Activated CD8-positive, alpha-beta memory T cell treated with anti-CD3 and anti-CD28 coated beads for 36 hours (primary cell): ENCODE measurements at regions not wholly inside any gene's neighbourhood (a gene's known extent, or its start where the extent isn't known, plus 50 kb on each side); places are given as distances from the start of the nearest gene placed in this dataset.

Experiments used
- CTCF ChIA-PET: fragments of 350-600 bp; sonication (Branson Sonifier 250); formaldehyde crosslinking; loops from one replicate; lab custom pipeline; 2021; ENCODE audit warnings: antibody characterized with exemption; lab: Charles Lee
- POLR2A ChIA-PET: fragments of 350-600 bp; sonication (Branson Sonifier 250); formaldehyde crosslinking; loops from one replicate; lab custom pipeline; 2021; ENCODE audit warnings: antibody characterized with exemption; lab: Charles Lee

- ChIA-PET CTCF (no interaction called here), POLR2A (no interaction called here)
These were observed 618.0 kb downstream of the NYAP2 start for GRCh38 chr2:226017537-226017936.

- ChIA-PET POLR2A (no interaction called here), CTCF (no interaction called here)
These were observed 617.6 kb downstream of the NYAP2 start for GRCh38 chr2:226017107-226017506.

- POLR2A ChIA-PET, result no interaction called here
- CTCF ChIA-PET, result no interaction called here
These were observed 612.4 kb downstream of the NYAP2 start for GRCh38 chr2:226011716-226012450.

GRCh38 chr2:226002438-226002837, 602.9 kb downstream of the NYAP2 start:
- ChIA-PET POLR2A (no interaction called here), CTCF (no interaction called here)

- CTCF ChIA-PET, result no interaction called here
- POLR2A ChIA-PET, result no interaction called here
These were observed 602.2 kb downstream of the NYAP2 start for GRCh38 chr2:226001716-226002115.

GRCh38 chr2:225999692-226000091, 600.2 kb downstream of the NYAP2 start:
- ChIA-PET CTCF (no interaction called here), POLR2A (no interaction called here)

- POLR2A ChIA-PET, result no interaction called here
- CTCF ChIA-PET, result no interaction called here
These were observed 599.1 kb downstream of the NYAP2 start for GRCh38 chr2:225998653-225999052.

- ChIA-PET POLR2A (no interaction called here), CTCF (no interaction called here)
These were observed 598.6 kb downstream of the NYAP2 start for GRCh38 chr2:225998116-225998515.

GRCh38 chr2:225996462-225996828, 596.9 kb downstream of the NYAP2 start:
- CTCF ChIA-PET, result no interaction called here

GRCh38 chr2:225995796-225996461, 596.4 kb downstream of the NYAP2 start:
- POLR2A ChIA-PET, result no interaction called here
- CTCF ChIA-PET, result interaction anchor here (0.6 kb wide), 1 partner anchor 375 kb away, joined by 5 read pairs; no protein-coding TSS in a partner anchor

More at GRCh38 chr2:225996462-225996828, 596.9 kb downstream of the NYAP2 start:
- POLR2A ChIA-PET, result no interaction called here

- ChIA-PET POLR2A (no interaction called here), CTCF (interaction anchor here (0.6 kb wide), 1 partner anchor 374 kb away, joined by 5 read pairs; no protein-coding TSS in a partner anchor)
These were observed 595.4 kb downstream of the NYAP2 start for GRCh38 chr2:225994748-225995405.

- ChIA-PET POLR2A (no interaction called here), CTCF (no interaction called here)
These were observed 593.9 kb downstream of the NYAP2 start for GRCh38 chr2:225993430-225993829.

- POLR2A ChIA-PET, result no interaction called here
- CTCF ChIA-PET, result no interaction called here
These were observed 590.3 kb downstream of the NYAP2 start for GRCh38 chr2:225989809-225990208.

GRCh38 chr2:225980372-225980771, 580.9 kb downstream of the NYAP2 start:
- ChIA-PET CTCF (no interaction called here), POLR2A (no interaction called here)

- ChIA-PET POLR2A (no interaction called here), CTCF (no interaction called here)
These were observed 571.9 kb downstream of the NYAP2 start for GRCh38 chr2:225971433-225971832.

GRCh38 chr2:225948903-225949302, 549.4 kb downstream of the NYAP2 start:
- ChIA-PET POLR2A (no interaction called here), CTCF (no interaction called here)

GRCh38 chr2:225938991-225939390, 539.5 kb downstream of the NYAP2 start:
- ChIA-PET POLR2A (no interaction called here), CTCF (no interaction called here)

- ChIA-PET POLR2A (no interaction called here), CTCF (no interaction called here)
These were observed 538.2 kb downstream of the NYAP2 start for GRCh38 chr2:225937625-225938187.

GRCh38 chr2:225932811-225933413, 533.4 kb downstream of the NYAP2 start:
- POLR2A ChIA-PET, result no interaction called here
- CTCF ChIA-PET, result no interaction called here

GRCh38 chr2:225930687-225931086, 531.2 kb downstream of the NYAP2 start:
- CTCF ChIA-PET, result no interaction called here
- POLR2A ChIA-PET, result no interaction called here
